HCT116 (cell line): ENCODE measurements at regions not wholly inside any gene's neighbourhood (a gene's known extent, or its start where the extent isn't known, plus 50 kb on each side); places are given as distances from the start of the nearest gene placed in this dataset.

ENCODE experiments used
- CEBPB ChIP-seq: IDR thresholded peaks from 2 replicates; pipeline ENCODE4 v1.6.1; 2012; ENCODE audit warnings: low read depth
- EZH2 ChIP-seq: fragments of 200-600 bp; sonication (generic); IDR thresholded peaks from 2 replicates; pipeline ENCODE4 v1.6.1; 2017; ENCODE audit warnings: antibody characterized with exemption, mixed run types
- JUND ChIP-seq: IDR thresholded peaks from 2 replicates; pipeline ENCODE4 v1.6.1; 2012
- POLR2A ChIP-seq: IDR thresholded peaks from 2 replicates; pipeline ENCODE4 v1.7.0; 2011; ENCODE audit warnings: borderline replicate concordance; ENCODE audit not compliant: insufficient read depth, insufficient read length; ENCODE audit errors: extremely low read depth
- POLR2AphosphoS5 ChIP-seq: IDR thresholded peaks from 2 replicates; pipeline ENCODE4 v1.6.1; 2011; ENCODE audit warnings: mild to moderate bottlenecking, low read depth, low read length, moderate library complexity
- SP1 ChIP-seq: IDR thresholded peaks from 2 replicates; pipeline ENCODE4 v1.6.1; 2012; ENCODE audit warnings: low read depth
- TCF7L2 ChIP-seq: IDR thresholded peaks from 2 replicates; pipeline ENCODE4 v1.7.0; 2011; ENCODE audit warnings: borderline replicate concordance, inconsistent platforms; ENCODE audit not compliant: insufficient read depth, insufficient read length; ENCODE audit errors: extremely low read depth
- ZNF274 ChIP-seq: fragments of 200-500 bp; sonication (Bioruptor generic); IDR thresholded peaks from 2 replicates; pipeline ENCODE4 v1.6.1; 2014; ENCODE audit warnings: mild to moderate bottlenecking, low read depth, low read length, inconsistent platforms
- TF ChIP-seq, protein P1 (sequence below), 3 experiments: fragments of 200-600 bp in 1 of 3; sonication (generic) in 1 of 3; IDR thresholded peaks in 2 of 3; conservative IDR thresholded peaks in 1 of 3; 2 replicates each; pipeline ENCODE4 v1.5.1; 2012 to 2017; ENCODE audit warnings: low read depth in 2 of 3, low read length in 2 of 3, antibody characterized with exemption in 1 of 3, borderline replicate concordance in 1 of 3, control low read depth in 1 of 3, mild to moderate bottlenecking in 1 of 3, mixed read lengths in 1 of 3, mixed run types in 1 of 3, moderate library complexity in 1 of 3; ENCODE audit not compliant: insufficient read depth in 1 of 3
- TF ChIP-seq, protein P2 (sequence below): IDR thresholded peaks from 2 replicates; pipeline ENCODE4 v1.6.1; 2012
- TF ChIP-seq, protein P3 (sequence below): IDR thresholded peaks from 2 replicates; pipeline ENCODE4 v1.6.1; 2012; ENCODE audit warnings: low read depth

DNA sequence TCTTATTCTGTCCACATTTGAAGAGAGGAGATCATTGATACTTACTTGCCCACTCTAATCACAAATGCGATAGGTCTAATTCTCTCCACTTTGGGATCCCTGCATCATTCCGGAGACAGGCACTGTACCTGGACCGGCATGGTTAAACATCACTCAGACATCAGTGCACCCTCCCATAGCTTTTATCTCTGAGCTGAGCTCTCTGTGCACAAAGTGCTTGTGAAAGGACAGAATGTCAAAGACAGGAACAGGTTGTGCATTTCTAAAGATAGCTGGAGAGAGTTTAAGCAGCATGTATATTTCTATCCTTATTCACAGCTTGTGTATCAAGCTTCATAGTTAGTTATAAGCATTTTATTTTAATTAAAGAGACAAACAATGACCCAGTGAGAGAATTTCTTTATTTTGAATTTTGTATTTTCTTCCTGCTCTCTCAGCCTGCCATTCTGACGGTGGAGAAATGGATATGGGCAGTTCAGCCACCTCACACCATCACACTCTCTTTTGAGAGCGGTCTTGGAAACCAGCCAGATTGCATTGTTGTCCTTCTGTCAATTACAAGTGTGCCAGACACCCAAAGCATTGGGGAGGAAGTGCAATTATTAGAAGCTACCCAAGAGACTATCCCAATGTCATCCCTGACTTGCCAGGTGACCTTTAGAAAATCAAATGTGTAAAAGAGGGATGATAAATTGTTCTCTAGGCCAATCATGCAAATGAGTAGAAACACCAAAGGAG is 65.2 kb upstream of the CHL1 start:
- TF ChIP-seq TCF7L2 (no peak), EZH2 (no peak), POLR2AphosphoS5 (no peak), CEBPB (no peak), POLR2A (no peak), SP1 (no peak), JUND (no peak), ZNF274 (no peak)
- TF ChIP-seq, protein P1, sequence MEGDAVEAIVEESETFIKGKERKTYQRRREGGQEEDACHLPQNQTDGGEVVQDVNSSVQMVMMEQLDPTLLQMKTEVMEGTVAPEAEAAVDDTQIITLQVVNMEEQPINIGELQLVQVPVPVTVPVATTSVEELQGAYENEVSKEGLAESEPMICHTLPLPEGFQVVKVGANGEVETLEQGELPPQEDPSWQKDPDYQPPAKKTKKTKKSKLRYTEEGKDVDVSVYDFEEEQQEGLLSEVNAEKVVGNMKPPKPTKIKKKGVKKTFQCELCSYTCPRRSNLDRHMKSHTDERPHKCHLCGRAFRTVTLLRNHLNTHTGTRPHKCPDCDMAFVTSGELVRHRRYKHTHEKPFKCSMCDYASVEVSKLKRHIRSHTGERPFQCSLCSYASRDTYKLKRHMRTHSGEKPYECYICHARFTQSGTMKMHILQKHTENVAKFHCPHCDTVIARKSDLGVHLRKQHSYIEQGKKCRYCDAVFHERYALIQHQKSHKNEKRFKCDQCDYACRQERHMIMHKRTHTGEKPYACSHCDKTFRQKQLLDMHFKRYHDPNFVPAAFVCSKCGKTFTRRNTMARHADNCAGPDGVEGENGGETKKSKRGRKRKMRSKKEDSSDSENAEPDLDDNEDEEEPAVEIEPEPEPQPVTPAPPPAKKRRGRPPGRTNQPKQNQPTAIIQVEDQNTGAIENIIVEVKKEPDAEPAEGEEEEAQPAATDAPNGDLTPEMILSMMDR (IDR thresholded peaks at IDR 0.05 in 2 of 3, conservative IDR thresholded peaks at IDR 0.05 in 1 of 3; ENCODE audit: borderline replicate concordance in 1 of 3, insufficient read depth in 1 of 3, low read depth in 2 of 3, low read length in 2 of 3): no peak
- TF ChIP-seq, protein P2, sequence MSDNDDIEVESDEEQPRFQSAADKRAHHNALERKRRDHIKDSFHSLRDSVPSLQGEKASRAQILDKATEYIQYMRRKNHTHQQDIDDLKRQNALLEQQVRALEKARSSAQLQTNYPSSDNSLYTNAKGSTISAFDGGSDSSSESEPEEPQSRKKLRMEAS: no peak
- TF ChIP-seq, protein P3, sequence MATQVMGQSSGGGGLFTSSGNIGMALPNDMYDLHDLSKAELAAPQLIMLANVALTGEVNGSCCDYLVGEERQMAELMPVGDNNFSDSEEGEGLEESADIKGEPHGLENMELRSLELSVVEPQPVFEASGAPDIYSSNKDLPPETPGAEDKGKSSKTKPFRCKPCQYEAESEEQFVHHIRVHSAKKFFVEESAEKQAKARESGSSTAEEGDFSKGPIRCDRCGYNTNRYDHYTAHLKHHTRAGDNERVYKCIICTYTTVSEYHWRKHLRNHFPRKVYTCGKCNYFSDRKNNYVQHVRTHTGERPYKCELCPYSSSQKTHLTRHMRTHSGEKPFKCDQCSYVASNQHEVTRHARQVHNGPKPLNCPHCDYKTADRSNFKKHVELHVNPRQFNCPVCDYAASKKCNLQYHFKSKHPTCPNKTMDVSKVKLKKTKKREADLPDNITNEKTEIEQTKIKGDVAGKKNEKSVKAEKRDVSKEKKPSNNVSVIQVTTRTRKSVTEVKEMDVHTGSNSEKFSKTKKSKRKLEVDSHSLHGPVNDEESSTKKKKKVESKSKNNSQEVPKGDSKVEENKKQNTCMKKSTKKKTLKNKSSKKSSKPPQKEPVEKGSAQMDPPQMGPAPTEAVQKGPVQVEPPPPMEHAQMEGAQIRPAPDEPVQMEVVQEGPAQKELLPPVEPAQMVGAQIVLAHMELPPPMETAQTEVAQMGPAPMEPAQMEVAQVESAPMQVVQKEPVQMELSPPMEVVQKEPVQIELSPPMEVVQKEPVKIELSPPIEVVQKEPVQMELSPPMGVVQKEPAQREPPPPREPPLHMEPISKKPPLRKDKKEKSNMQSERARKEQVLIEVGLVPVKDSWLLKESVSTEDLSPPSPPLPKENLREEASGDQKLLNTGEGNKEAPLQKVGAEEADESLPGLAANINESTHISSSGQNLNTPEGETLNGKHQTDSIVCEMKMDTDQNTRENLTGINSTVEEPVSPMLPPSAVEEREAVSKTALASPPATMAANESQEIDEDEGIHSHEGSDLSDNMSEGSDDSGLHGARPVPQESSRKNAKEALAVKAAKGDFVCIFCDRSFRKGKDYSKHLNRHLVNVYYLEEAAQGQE: no peak
